ENCODE measurements at regions not wholly inside any gene's neighbourhood (a gene's known extent, or its start where the extent isn't known, plus 50 kb on each side); places are given as distances from the start of the nearest gene placed in this dataset.
A peak's percentile ranks its signal among the peaks of the same experiment; 100 is the strongest.

DNA sequence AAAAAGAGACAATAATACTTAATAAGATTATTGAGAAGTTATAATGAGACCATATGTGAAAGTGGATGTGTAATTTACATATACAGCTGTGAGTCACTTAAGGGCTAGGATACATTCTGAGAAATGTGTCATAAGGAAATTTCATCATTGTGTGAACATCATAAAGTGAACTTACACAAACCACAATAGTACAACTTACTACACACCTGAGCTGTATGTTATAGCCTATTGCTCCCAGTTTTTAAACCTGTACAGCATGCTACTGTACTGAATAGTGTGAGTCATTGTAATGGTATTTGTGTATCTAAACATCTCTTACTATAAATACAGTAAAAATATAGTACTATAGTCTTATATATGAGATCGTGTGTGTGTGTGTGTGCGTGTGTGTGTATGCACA, 1420.3 kb upstream of the PIK3C3 start:
- DNase-seq (ENCODE audit: low read depth): no peak

GRCh38 chr18:40532046-40532445, 1423.0 kb upstream of the PIK3C3 start:
- TF ChIP-seq, protein P1, sequence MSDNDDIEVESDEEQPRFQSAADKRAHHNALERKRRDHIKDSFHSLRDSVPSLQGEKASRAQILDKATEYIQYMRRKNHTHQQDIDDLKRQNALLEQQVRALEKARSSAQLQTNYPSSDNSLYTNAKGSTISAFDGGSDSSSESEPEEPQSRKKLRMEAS (IDR thresholded peaks at IDR 0.05; ENCODE audit: low read depth, low read length): no peak
- no peak for TF ChIP-seq POLR2A (IDR thresholded peaks at IDR 0.05; ENCODE audit: extremely low read depth, insufficient read length)
- TF ChIP-seq MYC (IDR thresholded peaks at IDR 0.05; ENCODE audit: low read depth, low read length): no peak
- TF ChIP-seq, protein P2, sequence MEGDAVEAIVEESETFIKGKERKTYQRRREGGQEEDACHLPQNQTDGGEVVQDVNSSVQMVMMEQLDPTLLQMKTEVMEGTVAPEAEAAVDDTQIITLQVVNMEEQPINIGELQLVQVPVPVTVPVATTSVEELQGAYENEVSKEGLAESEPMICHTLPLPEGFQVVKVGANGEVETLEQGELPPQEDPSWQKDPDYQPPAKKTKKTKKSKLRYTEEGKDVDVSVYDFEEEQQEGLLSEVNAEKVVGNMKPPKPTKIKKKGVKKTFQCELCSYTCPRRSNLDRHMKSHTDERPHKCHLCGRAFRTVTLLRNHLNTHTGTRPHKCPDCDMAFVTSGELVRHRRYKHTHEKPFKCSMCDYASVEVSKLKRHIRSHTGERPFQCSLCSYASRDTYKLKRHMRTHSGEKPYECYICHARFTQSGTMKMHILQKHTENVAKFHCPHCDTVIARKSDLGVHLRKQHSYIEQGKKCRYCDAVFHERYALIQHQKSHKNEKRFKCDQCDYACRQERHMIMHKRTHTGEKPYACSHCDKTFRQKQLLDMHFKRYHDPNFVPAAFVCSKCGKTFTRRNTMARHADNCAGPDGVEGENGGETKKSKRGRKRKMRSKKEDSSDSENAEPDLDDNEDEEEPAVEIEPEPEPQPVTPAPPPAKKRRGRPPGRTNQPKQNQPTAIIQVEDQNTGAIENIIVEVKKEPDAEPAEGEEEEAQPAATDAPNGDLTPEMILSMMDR (IDR thresholded peaks at IDR 0.05; ENCODE audit: low read depth, low read length): no peak
- no peak overlapping the region for H3K4me3 ChIP-seq (ENCODE audit: low read depth, low read length)
- no peak for DNase-seq (ENCODE audit: low read depth)

More for the DNA sequence above, 1420.3 kb upstream of the PIK3C3 start:
- TF ChIP-seq, protein P1 (IDR thresholded peaks at IDR 0.05; ENCODE audit: low read depth, low read length): no peak
- TF ChIP-seq, protein P2 (IDR thresholded peaks at IDR 0.05; ENCODE audit: low read depth, low read length): no peak
- no peak for TF ChIP-seq POLR2A (IDR thresholded peaks at IDR 0.05; ENCODE audit: extremely low read depth, insufficient read length)
- no peak for TF ChIP-seq MYC (IDR thresholded peaks at IDR 0.05; ENCODE audit: low read depth, low read length)
- H3K4me3 ChIP-seq (ENCODE audit: low read depth, low read length): no peak overlapping the region

DNA sequence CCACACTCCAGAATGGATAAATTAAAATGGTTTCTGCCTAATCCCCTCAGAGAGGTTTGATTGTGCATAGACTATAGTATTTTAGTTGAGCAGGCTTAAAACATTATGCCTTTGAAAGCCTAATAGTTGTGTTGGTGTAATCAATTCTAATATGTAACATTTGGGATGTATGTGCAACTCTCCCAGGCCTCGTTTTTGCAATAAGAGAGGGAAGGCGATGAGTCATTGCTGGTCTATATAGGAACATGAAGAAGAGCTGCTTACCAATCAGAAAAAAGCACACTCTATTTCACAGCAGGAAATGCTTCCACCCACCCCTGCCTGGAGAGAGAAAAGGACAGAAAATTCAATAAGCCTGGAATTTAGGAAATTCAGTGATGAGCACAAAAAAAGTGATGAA, 1424.0 kb upstream of the PIK3C3 start:
- TF ChIP-seq MYC (IDR thresholded peaks at IDR 0.05; ENCODE audit: low read depth, low read length): no peak
- no peak for TF ChIP-seq POLR2A (IDR thresholded peaks at IDR 0.05; ENCODE audit: extremely low read depth, insufficient read length)
- TF ChIP-seq, protein P2 (IDR thresholded peaks at IDR 0.05; ENCODE audit: low read depth, low read length): no peak
- TF ChIP-seq, protein P1 (IDR thresholded peaks at IDR 0.05; ENCODE audit: low read depth, low read length): no peak
- H3K4me3 ChIP-seq (ENCODE audit: low read depth, low read length): no peak overlapping the region
- peak; percentile 7 for DNase-seq (ENCODE audit: low read depth)

GRCh38 chr18:40529478-40529877, 1425.6 kb upstream of the PIK3C3 start:
- no peak overlapping the region for H3K4me3 ChIP-seq (ENCODE audit: low read depth, low read length)
- DNase-seq (ENCODE audit: low read depth): no peak
- no peak for TF ChIP-seq POLR2A (IDR thresholded peaks at IDR 0.05; ENCODE audit: extremely low read depth, insufficient read length)
- TF ChIP-seq, protein P1 (IDR thresholded peaks at IDR 0.05; ENCODE audit: low read depth, low read length): no peak
- TF ChIP-seq, protein P2 (IDR thresholded peaks at IDR 0.05; ENCODE audit: low read depth, low read length): no peak
- TF ChIP-seq MYC (IDR thresholded peaks at IDR 0.05; ENCODE audit: low read depth, low read length): no peak

DNA sequence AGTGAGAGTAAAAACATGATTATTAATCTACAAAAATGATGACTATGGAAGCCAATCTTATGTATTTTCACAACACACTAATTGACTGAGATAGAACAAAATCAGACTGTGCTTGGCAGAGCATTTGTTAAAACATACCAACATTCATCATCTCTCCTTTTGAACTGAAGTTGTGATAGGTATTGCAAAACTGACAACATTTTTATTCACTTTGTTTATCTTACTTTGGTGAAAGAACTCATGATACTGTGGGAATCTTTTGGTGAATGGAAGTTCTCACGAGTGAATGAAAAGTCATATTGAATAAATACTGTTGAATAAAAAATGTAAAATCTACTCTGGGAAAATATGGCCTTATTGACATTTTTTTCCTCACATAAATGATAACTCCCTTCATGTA, 1430.2 kb upstream of the PIK3C3 start:
- no peak overlapping the region for H3K4me3 ChIP-seq (ENCODE audit: low read depth, low read length)
- no peak for DNase-seq (ENCODE audit: low read depth)
- no peak for TF ChIP-seq POLR2A (IDR thresholded peaks at IDR 0.05; ENCODE audit: extremely low read depth, insufficient read length)
- TF ChIP-seq, protein P1 (IDR thresholded peaks at IDR 0.05; ENCODE audit: low read depth, low read length): no peak
- no peak for TF ChIP-seq MYC (IDR thresholded peaks at IDR 0.05; ENCODE audit: low read depth, low read length)

DNA sequence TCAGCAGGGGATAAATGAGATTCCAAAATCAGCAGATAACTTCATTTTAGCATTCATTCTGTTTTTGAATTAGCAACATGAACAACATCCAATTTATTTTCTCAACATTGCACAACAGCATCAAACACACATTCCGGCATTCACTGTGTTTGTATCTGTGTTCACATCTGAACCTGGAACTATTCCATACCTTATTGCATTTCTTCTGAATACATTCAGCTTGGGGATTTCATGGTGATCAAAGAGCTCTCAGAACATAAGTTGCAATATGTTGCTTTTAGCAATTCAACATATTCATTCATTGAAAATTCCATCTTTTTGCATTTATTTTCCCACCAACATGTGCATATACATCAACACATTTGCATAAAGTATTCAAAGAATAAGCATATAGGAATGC, 1431.7 kb upstream of the PIK3C3 start:
- TF ChIP-seq, protein P2 (IDR thresholded peaks at IDR 0.05; ENCODE audit: low read depth, low read length): no peak
- TF ChIP-seq, protein P1 (IDR thresholded peaks at IDR 0.05; ENCODE audit: low read depth, low read length): no peak
- no peak for TF ChIP-seq MYC (IDR thresholded peaks at IDR 0.05; ENCODE audit: low read depth, low read length)
- no peak overlapping the region for H3K4me3 ChIP-seq (ENCODE audit: low read depth, low read length)
- no peak for DNase-seq (ENCODE audit: low read depth)
